Right cardiac atrium (tissue), 5 donors: ENCODE measurements at regions not wholly inside any gene's neighbourhood (a gene's known extent, or its start where the extent isn't known, plus 50 kb on each side); places are given as distances from the start of the nearest gene placed in this dataset.

ENCODE experiments used
- ATAC-seq, 2 donors: fragments of 200-7000 bp; cut with Tn5 transposase; one replicate each; pipeline versions ENCODE4 v1.8.0 to v1.9.1; 2020; ENCODE audit warnings: moderate library complexity in 2 of 2, mild to moderate bottlenecking in 1 of 2
- DNase-seq, 3 donors: peaks; one replicate each; pipeline ENCODE4 v3.0.0-alpha.2; 2020
- H3K27ac ChIP-seq: one replicate; pipeline ENCODE4 v1.5.1; 2013; ENCODE audit warnings: mild to moderate bottlenecking, low read length, control low read depth, moderate library complexity
- H3K27me3 ChIP-seq: one replicate; pipeline ENCODE4 v1.6.1; 2013; ENCODE audit not compliant: control insufficient read depth, insufficient read depth
- H3K4me1 ChIP-seq: one replicate; pipeline ENCODE4 v1.6.1; 2013; ENCODE audit warnings: low read length; ENCODE audit not compliant: control insufficient read depth, insufficient read depth
- H3K4me3 ChIP-seq: one replicate; pipeline ENCODE4 v1.5.1; 2013; ENCODE audit warnings: low read length, control low read depth
- H3K9me3 ChIP-seq: one replicate; pipeline ENCODE4 v1.6.1; 2013; ENCODE audit warnings: low read length; ENCODE audit not compliant: control insufficient read depth
- WGBS: extraction: QIAGEN DNeasy Blood & Tissue Kit; methylation state at CpG from one replicate; pipeline ENCODE4 v1.1.7; 2013; 5-methylcytosine and 5-hydroxymethylcytosine counted together
- intact Hi-C, 4 donors: fragments of 100-400 bp; cut with DNase I; formaldehyde crosslinking; loops; one replicate each; pipeline versions ENCODE4 v1.11.0 to v1.14.0; 2022 to 2023
- donor health status: healthy with polysubstance abuse.
- donor health status: DM: no; HTN: yes; CAD: no.
- donor health status: DM: no; HTN: no; CAD: no.
- donor health status: DM: no; HTN: yes; CAD: no; lungs with severe emphysema.
- donor health status: DM: yes; HTN: yes; CAD: no.

DNA sequence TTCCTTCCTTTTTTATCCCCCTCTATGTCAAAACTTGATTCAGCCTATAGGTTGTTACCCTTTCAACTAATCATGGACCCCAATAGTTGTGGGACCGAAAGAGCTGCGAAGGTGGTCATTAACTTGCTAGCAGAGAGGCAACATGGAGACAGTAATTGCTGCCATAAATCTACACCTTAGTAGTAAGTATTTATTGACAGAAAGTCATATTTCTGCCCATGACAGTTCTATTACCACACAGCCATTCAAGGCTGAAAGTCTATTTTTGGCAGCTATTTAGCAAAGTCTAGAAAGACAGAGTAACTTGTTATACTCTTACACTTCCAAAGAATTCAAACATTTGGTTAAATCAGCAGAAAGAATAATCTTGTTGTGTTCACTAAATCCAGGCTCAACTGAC, 236.2 kb downstream of the PRELID2 start:
- no peak for DNase-seq
- WGBS, result 96% methylated on average over 2 of the region's 2 CpGs
- no peak for ATAC-seq

DNA sequence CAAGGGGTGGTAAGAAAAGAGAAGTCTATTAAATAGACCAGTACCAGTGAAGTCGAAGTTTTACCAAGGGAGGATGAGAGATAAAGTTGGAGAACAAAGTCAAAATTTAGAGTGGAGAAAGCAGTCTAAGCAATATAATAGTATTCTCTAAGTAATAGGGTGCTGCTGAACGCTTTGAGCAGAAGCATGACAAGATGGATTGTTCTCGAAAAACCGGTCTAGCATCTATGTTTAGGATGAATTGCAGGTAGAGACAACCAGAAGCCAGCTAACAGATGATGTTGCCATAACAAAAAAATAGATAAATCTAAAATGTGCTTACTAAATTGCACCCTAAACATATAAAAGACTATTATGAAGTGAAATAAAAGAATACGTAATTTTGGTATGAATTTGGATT, 237.0 kb downstream of the PRELID2 start:
- no peak for DNase-seq
- Histone ChIP-seq H3K27ac (no peak overlapping the region), H3K4me3 (no peak overlapping the region), H3K4me1 (no peaks in the 10 kb centered on the region), H3K9me3 (no peaks in the 10 kb centered on the region), H3K27me3 (no peaks in the 10 kb centered on the region)
- intact Hi-C loops, result no loop called here
- 87% methylated on average over 5 of the region's 5 CpGs for WGBS
- no peak for ATAC-seq

More for the DNA sequence above, 236.2 kb downstream of the PRELID2 start:
- Histone ChIP-seq H3K27ac (no peak overlapping the region), H3K27me3 (no peaks in the 10 kb centered on the region), H3K9me3 (no peaks in the 10 kb centered on the region), H3K4me1 (no peaks in the 10 kb centered on the region), H3K4me3 (no peak overlapping the region)
- intact Hi-C loops, result no loop called here

- H3K27me3 ChIP-seq, result no peaks in the 10 kb centered on the region
- H3K9me3 ChIP-seq, result no peaks in the 10 kb centered on the region
- WGBS, result 91% methylated on average over 1 of the region's 1 CpG
- H3K4me1 ChIP-seq, result no peaks in the 10 kb centered on the region
- ATAC-seq, result no peak
- no peak overlapping the region for H3K4me3 ChIP-seq
- DNase-seq, result no peak
- no peak overlapping the region for H3K27ac ChIP-seq
- intact Hi-C loops, result no loop called here
These were observed 243.6 kb downstream of the PRELID2 start for GRCh38 chr5:145591578-145591977.

- H3K4me3 ChIP-seq, result no peak overlapping the region
- intact Hi-C loops, result no loop called here
- DNase-seq (no peak), ATAC-seq (no peak)
- H3K27ac ChIP-seq, result no peak overlapping the region
- no peaks in the 10 kb centered on the region for H3K4me1 ChIP-seq
- 81% methylated on average over 2 of the region's 2 CpGs for WGBS
- H3K27me3 ChIP-seq, result no peaks in the 10 kb centered on the region
- no peaks in the 10 kb centered on the region for H3K9me3 ChIP-seq
These were observed 246.1 kb downstream of the PRELID2 start for GRCh38 chr5:145589063-145589462.

GRCh38 chr5:145588558-145588957, 246.6 kb downstream of the PRELID2 start:
- ATAC-seq (no peak), DNase-seq (no peak)
- Histone ChIP-seq H3K4me3 (no peak overlapping the region), H3K27me3 (no peaks in the 10 kb centered on the region), H3K9me3 (no peaks in the 10 kb centered on the region), H3K27ac (no peak overlapping the region), H3K4me1 (no peaks in the 10 kb centered on the region)
- WGBS, result 61% methylated on average over 2 of the region's 2 CpGs
- intact Hi-C loops, result no loop called here

GRCh38 chr5:145588113-145588512, 247.0 kb downstream of the PRELID2 start:
- intact Hi-C loops, result no loop called here
- Histone ChIP-seq H3K4me1 (no peaks in the 10 kb centered on the region), H3K9me3 (no peaks in the 10 kb centered on the region), H3K4me3 (no peak overlapping the region), H3K27me3 (no peaks in the 10 kb centered on the region), H3K27ac (no peak overlapping the region)
- no peak for ATAC-seq
- WGBS, result 61% methylated on average over 4 of the region's 4 CpGs
- DNase-seq, result no peak

DNA sequence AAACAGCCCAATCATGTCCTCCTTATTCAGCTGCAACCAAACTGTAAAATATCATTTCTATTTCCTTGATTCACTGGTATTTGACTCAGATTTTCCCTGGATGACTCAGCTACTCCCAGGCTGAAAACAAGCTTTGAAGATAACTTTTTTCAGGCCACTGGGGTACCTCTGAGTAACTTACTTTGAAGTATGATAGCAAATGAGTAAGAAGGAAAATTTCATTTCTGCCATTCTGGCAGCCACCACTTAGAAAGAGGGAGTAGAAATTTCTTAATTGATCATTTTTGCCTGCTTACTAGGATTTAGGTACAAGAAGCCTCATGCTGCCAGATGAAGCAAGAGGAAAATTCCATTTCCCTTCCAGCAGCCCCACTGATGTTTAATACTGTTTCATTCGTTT, 247.4 kb downstream of the PRELID2 start:
- no peak for DNase-seq
- Histone ChIP-seq H3K4me3 (no peak overlapping the region), H3K9me3 (no peaks in the 10 kb centered on the region), H3K27ac (no peak overlapping the region), H3K4me1 (no peaks in the 10 kb centered on the region), H3K27me3 (no peaks in the 10 kb centered on the region)
- ATAC-seq, result no peak
- 37% methylated on average over 1 of the region's 1 CpG for WGBS
- intact Hi-C loops, result no loop called here

DNA sequence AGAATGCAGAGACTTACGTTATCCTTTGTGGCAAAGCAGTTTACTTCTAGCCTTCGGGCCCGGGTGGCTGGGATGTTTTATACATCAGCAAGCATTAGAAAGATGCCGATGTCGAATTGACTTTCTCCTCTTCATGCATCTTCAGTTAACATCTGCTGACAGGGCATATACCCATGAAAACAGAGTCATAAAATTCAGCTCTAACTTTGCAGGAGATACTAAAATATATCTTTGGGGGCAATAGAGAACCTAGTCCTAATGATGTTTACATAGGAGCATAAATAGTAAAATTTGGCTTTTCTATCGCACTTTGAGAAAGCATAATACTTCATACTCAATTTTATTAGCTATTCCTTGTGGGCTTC, 247.9 kb downstream of the PRELID2 start:
- intact Hi-C loops, result no loop called here
- DNase-seq (no peak), ATAC-seq (no peak)
- Histone ChIP-seq H3K4me3 (no peak overlapping the region), H3K27ac (no peak overlapping the region), H3K9me3 (no peaks in the 10 kb centered on the region), H3K27me3 (no peaks in the 10 kb centered on the region), H3K4me1 (no peaks in the 10 kb centered on the region)
- 92% methylated on average over 6 of the region's 6 CpGs for WGBS

DNA sequence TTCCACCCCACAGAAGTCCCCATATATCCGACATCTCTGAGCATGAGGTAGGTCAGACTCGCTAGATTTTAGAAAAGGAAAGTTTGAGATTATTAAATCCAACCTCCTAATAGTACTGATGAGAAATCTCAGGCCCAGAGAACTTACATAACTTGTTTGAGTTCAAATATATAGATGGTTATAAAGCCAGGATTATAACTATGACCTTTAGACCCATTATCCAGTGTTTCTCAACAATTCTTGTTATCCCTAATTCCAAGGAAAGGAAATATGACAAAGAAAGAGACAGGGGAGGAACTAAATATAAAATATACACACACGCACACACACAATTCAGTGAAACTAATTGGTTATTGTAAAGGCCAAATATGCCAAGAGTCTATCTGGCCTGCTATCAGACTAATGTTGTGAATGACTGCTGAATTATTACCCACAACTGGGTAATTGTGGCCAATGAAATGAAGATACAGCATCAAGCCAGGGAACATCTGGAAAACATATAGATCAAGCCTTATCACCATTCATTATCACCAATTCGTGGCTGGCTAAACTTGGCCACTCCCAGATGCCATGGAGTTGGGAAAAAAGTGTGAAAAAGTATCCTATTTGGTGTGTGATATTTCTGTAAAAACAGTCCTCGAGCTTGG, 248.4 kb downstream of the PRELID2 start:
- Histone ChIP-seq H3K27me3 (no peaks in the 10 kb centered on the region), H3K27ac (no peak overlapping the region), H3K9me3 (no peaks in the 10 kb centered on the region), H3K4me3 (no peak overlapping the region), H3K4me1 (no peaks in the 10 kb centered on the region)
- WGBS, result 69% methylated on average over 5 of the region's 5 CpGs
- DNase-seq (no peak), ATAC-seq (no peak)
- intact Hi-C loops, result no loop called here

DNA sequence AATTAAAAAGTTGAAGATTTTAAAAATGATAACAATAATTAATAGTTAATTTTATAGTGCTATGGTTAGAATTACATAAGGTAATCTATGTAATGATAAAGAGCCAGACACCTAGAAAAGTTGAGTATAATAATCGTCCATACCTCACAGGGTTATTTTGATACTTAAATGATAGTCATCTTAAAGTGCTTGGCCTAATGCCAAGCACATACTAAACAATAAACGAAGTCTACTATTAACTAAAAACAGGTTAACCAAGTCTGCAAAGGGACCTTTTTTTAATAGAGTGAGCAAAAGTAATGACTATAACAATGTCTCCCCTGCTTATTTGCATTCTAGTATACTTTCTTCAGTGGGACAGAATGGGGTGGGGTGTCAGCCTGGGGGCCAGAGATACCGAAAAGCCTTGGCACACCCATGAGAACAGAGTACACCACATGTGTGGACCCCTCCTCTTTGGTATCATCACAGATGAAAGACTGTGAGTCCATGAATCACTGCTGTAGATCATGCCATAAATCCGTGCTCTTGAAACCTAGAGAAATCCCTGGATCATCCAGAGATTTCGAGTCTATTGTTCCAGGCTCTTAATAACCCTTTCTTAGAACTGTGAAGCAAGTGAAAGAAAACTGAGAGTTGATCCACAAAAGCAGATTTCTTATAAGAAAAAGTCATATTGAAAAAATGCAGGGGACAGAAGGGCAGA, 249.5 kb downstream of the PRELID2 start:
- DNase-seq, result no peak
- no peaks in the 10 kb centered on the region for H3K4me1 ChIP-seq
- no peaks in the 10 kb centered on the region for H3K27me3 ChIP-seq
- H3K9me3 ChIP-seq, result no peaks in the 10 kb centered on the region
- no peak overlapping the region for H3K4me3 ChIP-seq
- ATAC-seq, result no peak
- WGBS, result 76% methylated on average over 5 of the region's 5 CpGs
- intact Hi-C loops, result no loop called here
- H3K27ac ChIP-seq, result no peak overlapping the region

DNA sequence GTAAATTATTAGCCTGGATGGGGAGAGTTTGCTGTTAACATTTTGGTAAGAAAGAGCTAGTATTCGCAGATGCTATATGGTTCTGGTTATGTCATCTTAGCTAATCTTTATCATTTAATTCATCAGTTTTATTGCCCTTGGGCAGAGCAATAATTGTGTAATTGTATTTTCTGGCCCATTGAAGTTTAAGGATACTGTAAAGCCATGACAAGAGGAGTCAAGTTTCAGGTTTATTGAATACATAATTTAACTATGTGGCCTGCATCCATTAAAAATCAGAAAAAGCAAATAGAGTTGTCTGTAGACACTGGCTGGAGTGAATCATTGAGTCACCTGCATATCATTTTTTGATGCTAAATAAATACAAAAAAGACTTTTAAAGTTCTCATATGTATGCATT, 255.8 kb downstream of the PRELID2 start:
- WGBS, result 94% methylated on average over 1 of the region's 1 CpG
- H3K27me3 ChIP-seq, result no peaks in the 10 kb centered on the region
- H3K9me3 ChIP-seq, result no peaks in the 10 kb centered on the region
- no peak overlapping the region for H3K4me3 ChIP-seq
- DNase-seq (no peak), ATAC-seq (no peak)
- no peak overlapping the region for H3K27ac ChIP-seq
- intact Hi-C loops, result no loop called here
- no peaks in the 10 kb centered on the region for H3K4me1 ChIP-seq
